Stimulated activated memory B cell treated with anti-CD40 and anti-IgM and Interleukin-4, amounts not matched to agents 10 μg/mL and 1 μg/mL and 100 μg/mL, for 72 hours (primary cell): ENCODE measurements at regions not wholly inside any gene's neighbourhood (a gene's known extent, or its start where the extent isn't known, plus 50 kb on each side); places are given as distances from the start of the nearest gene placed in this dataset.

ENCODE experiments used
- ATAC-seq: fragments of 150-1000 bp; cut with Tn5 transposase; 2 replicates; pipeline ENCODE4 v1.10.0; 2021
- H3K27ac Mint-ChIP-seq: one replicate; pipeline ENCODE4 v1.8.0; 2022; ENCODE audit warnings: mild to moderate bottlenecking, mixed read lengths
- H3K27me3 Mint-ChIP-seq: one replicate; pipeline ENCODE4 v1.8.0; 2022; ENCODE audit warnings: mixed read lengths
- H3K36me3 Mint-ChIP-seq: one replicate; pipeline ENCODE4 v1.8.0; 2022; ENCODE audit warnings: mixed read lengths
- H3K4me1 Mint-ChIP-seq: one replicate; pipeline ENCODE4 v1.8.0; 2022; ENCODE audit warnings: mixed read lengths
- H3K4me3 Mint-ChIP-seq: one replicate; pipeline ENCODE4 v1.8.0; 2022; ENCODE audit warnings: mild to moderate bottlenecking, moderate library complexity, mixed read lengths
- H3K9me3 Mint-ChIP-seq: one replicate; pipeline ENCODE4 v1.8.0; 2022; ENCODE audit warnings: mixed read lengths

GRCh38 chr3:22542311-22542710, 660.8 kb upstream of the UBE2E2 start:
- H3K27ac Mint-ChIP-seq = no peak overlapping the region

GRCh38 chr3:22555753-22556435, 647.2 kb upstream of the UBE2E2 start:
- no peak overlapping the region for H3K4me3 Mint-ChIP-seq
- no peaks in the 10 kb centered on the region for H3K4me1 Mint-ChIP-seq
- H3K27me3 Mint-ChIP-seq = no peaks in the 10 kb centered on the region
- no peaks in the 10 kb centered on the region for H3K9me3 Mint-ChIP-seq
- ATAC-seq = no peak
- no peak overlapping the region for H3K27ac Mint-ChIP-seq
- no peaks in the 10 kb centered on the region for H3K36me3 Mint-ChIP-seq

More at GRCh38 chr3:22542311-22542710, 660.8 kb upstream of the UBE2E2 start:
- peaks cover 3% of the 10 kb centered on the region for H3K9me3 Mint-ChIP-seq
- H3K4me3 Mint-ChIP-seq = no peak overlapping the region
- no peaks in the 10 kb centered on the region for H3K4me1 Mint-ChIP-seq
- H3K27me3 Mint-ChIP-seq = no peaks in the 10 kb centered on the region
- no peaks in the 10 kb centered on the region for H3K36me3 Mint-ChIP-seq
- no peak for ATAC-seq

- Mint-ChIP-seq H3K27me3 (no peaks in the 10 kb centered on the region), H3K27ac (no peak overlapping the region), H3K9me3 (no peaks in the 10 kb centered on the region), H3K4me1 (peaks cover 6% of the 10 kb centered on the region), H3K4me3 (no peak overlapping the region), H3K36me3 (no peaks in the 10 kb centered on the region)
- ATAC-seq = no peak
Measured at GRCh38 chr3:22565393-22565792, 637.7 kb upstream of the UBE2E2 start.

GRCh38 chr3:22568285-22568684, 634.8 kb upstream of the UBE2E2 start:
- no peak for ATAC-seq
- Mint-ChIP-seq H3K4me3 (no peak overlapping the region), H3K36me3 (no peaks in the 10 kb centered on the region), H3K27ac (no peak overlapping the region), H3K27me3 (no peaks in the 10 kb centered on the region), H3K4me1 (peaks cover 6% of the 10 kb centered on the region), H3K9me3 (no peaks in the 10 kb centered on the region)

- ATAC-seq = no peak
- no peaks in the 10 kb centered on the region for H3K36me3 Mint-ChIP-seq
- H3K9me3 Mint-ChIP-seq = no peaks in the 10 kb centered on the region
- H3K4me1 Mint-ChIP-seq = peaks cover 1% of the 10 kb centered on the region
- no peak overlapping the region for H3K27ac Mint-ChIP-seq
- H3K4me3 Mint-ChIP-seq = no peak overlapping the region
- no peaks in the 10 kb centered on the region for H3K27me3 Mint-ChIP-seq
Measured at GRCh38 chr3:22569570-22569969, 633.6 kb upstream of the UBE2E2 start.

GRCh38 chr3:22581007-22581406, 622.1 kb upstream of the UBE2E2 start:
- Mint-ChIP-seq H3K27me3 (no peaks in the 10 kb centered on the region), H3K27ac (no peak overlapping the region), H3K4me3 (no peak overlapping the region), H3K36me3 (no peaks in the 10 kb centered on the region), H3K9me3 (peaks cover 3% of the 10 kb centered on the region), H3K4me1 (no peaks in the 10 kb centered on the region)
- no peak for ATAC-seq

GRCh38 chr3:22582266-22582665, 620.9 kb upstream of the UBE2E2 start:
- Mint-ChIP-seq H3K9me3 (peaks cover 3% of the 10 kb centered on the region), H3K27ac (no peak overlapping the region), H3K36me3 (no peaks in the 10 kb centered on the region), H3K4me1 (no peaks in the 10 kb centered on the region), H3K4me3 (no peak overlapping the region), H3K27me3 (no peaks in the 10 kb centered on the region)
- ATAC-seq = no peak

- Mint-ChIP-seq H3K27me3 (no peaks in the 10 kb centered on the region), H3K27ac (no peak overlapping the region), H3K4me1 (no peaks in the 10 kb centered on the region), H3K4me3 (no peak overlapping the region), H3K9me3 (peaks cover 3% of the 10 kb centered on the region), H3K36me3 (no peaks in the 10 kb centered on the region)
- no peak for ATAC-seq
Measured at GRCh38 chr3:22585504-22585903, 617.6 kb upstream of the UBE2E2 start.

- H3K27ac Mint-ChIP-seq = no peak overlapping the region
- no peak overlapping the region for H3K4me3 Mint-ChIP-seq
- peaks cover 3% of the 10 kb centered on the region for H3K9me3 Mint-ChIP-seq
- H3K27me3 Mint-ChIP-seq = no peaks in the 10 kb centered on the region
- H3K4me1 Mint-ChIP-seq = no peaks in the 10 kb centered on the region
- no peaks in the 10 kb centered on the region for H3K36me3 Mint-ChIP-seq
- no peak for ATAC-seq
Measured at GRCh38 chr3:22585911-22586310, 617.2 kb upstream of the UBE2E2 start.

- Mint-ChIP-seq H3K9me3 (peaks cover 3% of the 10 kb centered on the region), H3K36me3 (no peaks in the 10 kb centered on the region), H3K27ac (no peak overlapping the region), H3K4me3 (no peak overlapping the region), H3K27me3 (no peaks in the 10 kb centered on the region), H3K4me1 (no peaks in the 10 kb centered on the region)
- ATAC-seq = no peak
Measured at GRCh38 chr3:22587446-22587845, 615.7 kb upstream of the UBE2E2 start.

- Mint-ChIP-seq H3K27ac (no peak overlapping the region), H3K4me3 (no peak overlapping the region), H3K4me1 (no peaks in the 10 kb centered on the region), H3K9me3 (peaks cover 6% of the 10 kb centered on the region), H3K36me3 (no peaks in the 10 kb centered on the region), H3K27me3 (no peaks in the 10 kb centered on the region)
- no peak for ATAC-seq
Measured at GRCh38 chr3:22593638-22594037, 609.5 kb upstream of the UBE2E2 start.

- no peak overlapping the region for H3K27ac Mint-ChIP-seq
- no peaks in the 10 kb centered on the region for H3K36me3 Mint-ChIP-seq
- ATAC-seq = no peak
- no peaks in the 10 kb centered on the region for H3K27me3 Mint-ChIP-seq
- H3K4me1 Mint-ChIP-seq = no peaks in the 10 kb centered on the region
- peaks cover 6% of the 10 kb centered on the region for H3K9me3 Mint-ChIP-seq
- H3K4me3 Mint-ChIP-seq = no peak overlapping the region
Measured at GRCh38 chr3:22594990-22595389, 608.1 kb upstream of the UBE2E2 start.

GRCh38 chr3:22606461-22606860, 596.7 kb upstream of the UBE2E2 start:
- H3K9me3 Mint-ChIP-seq = no peaks in the 10 kb centered on the region
- H3K27me3 Mint-ChIP-seq = no peaks in the 10 kb centered on the region
- H3K36me3 Mint-ChIP-seq = no peaks in the 10 kb centered on the region
- H3K4me1 Mint-ChIP-seq = no peaks in the 10 kb centered on the region
- ATAC-seq = no peak
- H3K27ac Mint-ChIP-seq = no peak overlapping the region
- no peak overlapping the region for H3K4me3 Mint-ChIP-seq

- H3K27me3 Mint-ChIP-seq = no peaks in the 10 kb centered on the region
- no peaks in the 10 kb centered on the region for H3K36me3 Mint-ChIP-seq
- no peak overlapping the region for H3K27ac Mint-ChIP-seq
- H3K4me1 Mint-ChIP-seq = no peaks in the 10 kb centered on the region
- H3K4me3 Mint-ChIP-seq = no peak overlapping the region
- no peak for ATAC-seq
- no peaks in the 10 kb centered on the region for H3K9me3 Mint-ChIP-seq
Measured at GRCh38 chr3:22606938-22607337, 596.2 kb upstream of the UBE2E2 start.

GRCh38 chr3:22608093-22608492, 595.0 kb upstream of the UBE2E2 start:
- no peaks in the 10 kb centered on the region for H3K27me3 Mint-ChIP-seq

GRCh38 chr3:22608721-22609120, 594.4 kb upstream of the UBE2E2 start:
- Mint-ChIP-seq H3K4me1 (no peaks in the 10 kb centered on the region), H3K4me3 (no peak overlapping the region), H3K27ac (no peak overlapping the region), H3K36me3 (no peaks in the 10 kb centered on the region), H3K27me3 (no peaks in the 10 kb centered on the region), H3K9me3 (no peaks in the 10 kb centered on the region)
- no peak for ATAC-seq

More at GRCh38 chr3:22608093-22608492, 595.0 kb upstream of the UBE2E2 start:
- Mint-ChIP-seq H3K4me3 (no peak overlapping the region), H3K9me3 (no peaks in the 10 kb centered on the region), H3K4me1 (no peaks in the 10 kb centered on the region), H3K36me3 (no peaks in the 10 kb centered on the region), H3K27ac (no peak overlapping the region)
- ATAC-seq = no peak

GRCh38 chr3:22609139-22609538, 594.0 kb upstream of the UBE2E2 start:
- Mint-ChIP-seq H3K4me3 (no peak overlapping the region), H3K4me1 (no peaks in the 10 kb centered on the region), H3K36me3 (no peaks in the 10 kb centered on the region), H3K9me3 (no peaks in the 10 kb centered on the region), H3K27ac (no peak overlapping the region), H3K27me3 (no peaks in the 10 kb centered on the region)
- no peak for ATAC-seq
